ENCODE measurements at regions not wholly inside any gene's neighbourhood (a gene's known extent, or its start where the extent isn't known, plus 50 kb on each side); places are given as distances from the start of the nearest gene placed in this dataset.

DNA sequence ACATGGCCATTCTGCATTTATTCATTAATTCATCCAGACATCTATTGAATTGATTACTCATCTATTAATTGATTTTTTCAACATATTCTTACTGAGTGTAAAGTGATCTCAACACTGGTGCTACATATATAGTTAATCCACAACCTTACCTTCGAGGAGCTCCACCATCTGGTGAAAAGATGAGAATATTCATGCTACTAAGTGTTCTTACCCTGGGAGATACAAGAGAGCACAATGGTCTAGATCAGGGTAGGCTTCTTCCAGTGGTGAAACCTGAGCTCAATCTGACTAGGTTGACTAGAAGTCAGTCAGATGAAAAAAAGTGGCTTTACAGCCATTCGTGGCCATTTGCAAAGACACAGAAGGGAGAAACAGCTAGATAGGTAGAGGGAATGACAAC lies 507.4 kb downstream of the ANKRD7 start:
- Mint-ChIP-seq H3K4me3 (ENCODE audit: low read depth) (no peak overlapping the region), H3K36me3 (ENCODE audit: insufficient read depth) (no peaks in the 10 kb centered on the region), H3K27ac (no peak overlapping the region), H3K4me1 (ENCODE audit: low read depth) (no peaks in the 10 kb centered on the region), H3K27me3 (no peaks in the 10 kb centered on the region), H3K9me3 (ENCODE audit: low read depth) (peaks cover 4% of the 10 kb centered on the region)
- no peak for DNase-seq (ENCODE audit: low spot score, unreplicated experiment)
- TF ChIP-seq, protein P1, sequence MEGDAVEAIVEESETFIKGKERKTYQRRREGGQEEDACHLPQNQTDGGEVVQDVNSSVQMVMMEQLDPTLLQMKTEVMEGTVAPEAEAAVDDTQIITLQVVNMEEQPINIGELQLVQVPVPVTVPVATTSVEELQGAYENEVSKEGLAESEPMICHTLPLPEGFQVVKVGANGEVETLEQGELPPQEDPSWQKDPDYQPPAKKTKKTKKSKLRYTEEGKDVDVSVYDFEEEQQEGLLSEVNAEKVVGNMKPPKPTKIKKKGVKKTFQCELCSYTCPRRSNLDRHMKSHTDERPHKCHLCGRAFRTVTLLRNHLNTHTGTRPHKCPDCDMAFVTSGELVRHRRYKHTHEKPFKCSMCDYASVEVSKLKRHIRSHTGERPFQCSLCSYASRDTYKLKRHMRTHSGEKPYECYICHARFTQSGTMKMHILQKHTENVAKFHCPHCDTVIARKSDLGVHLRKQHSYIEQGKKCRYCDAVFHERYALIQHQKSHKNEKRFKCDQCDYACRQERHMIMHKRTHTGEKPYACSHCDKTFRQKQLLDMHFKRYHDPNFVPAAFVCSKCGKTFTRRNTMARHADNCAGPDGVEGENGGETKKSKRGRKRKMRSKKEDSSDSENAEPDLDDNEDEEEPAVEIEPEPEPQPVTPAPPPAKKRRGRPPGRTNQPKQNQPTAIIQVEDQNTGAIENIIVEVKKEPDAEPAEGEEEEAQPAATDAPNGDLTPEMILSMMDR (IDR thresholded peaks at IDR 0.05; ENCODE audit: unreplicated experiment) = no peak

DNA sequence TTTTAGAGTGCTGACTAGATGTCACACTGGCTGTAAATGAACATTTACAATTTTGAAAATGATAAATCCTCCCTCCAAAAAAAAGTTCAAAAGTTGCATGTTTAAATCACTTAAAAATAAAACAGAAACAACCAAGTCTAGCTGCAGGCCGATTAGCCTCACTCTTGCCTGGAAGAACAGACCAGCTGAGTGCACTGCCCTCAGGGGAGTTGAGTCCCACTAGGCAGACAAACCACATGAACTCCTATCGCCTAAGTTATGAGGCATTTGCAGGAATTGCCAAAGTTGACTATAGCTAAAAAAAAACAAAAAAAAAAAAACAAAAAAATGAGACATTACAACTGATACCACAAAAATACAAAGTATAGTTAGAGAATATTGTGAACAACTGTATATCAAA lies 510.0 kb downstream of the ANKRD7 start:
- Mint-ChIP-seq H3K27me3 (no peaks in the 10 kb centered on the region), H3K9me3 (ENCODE audit: low read depth) (peaks cover 4% of the 10 kb centered on the region)

DNA sequence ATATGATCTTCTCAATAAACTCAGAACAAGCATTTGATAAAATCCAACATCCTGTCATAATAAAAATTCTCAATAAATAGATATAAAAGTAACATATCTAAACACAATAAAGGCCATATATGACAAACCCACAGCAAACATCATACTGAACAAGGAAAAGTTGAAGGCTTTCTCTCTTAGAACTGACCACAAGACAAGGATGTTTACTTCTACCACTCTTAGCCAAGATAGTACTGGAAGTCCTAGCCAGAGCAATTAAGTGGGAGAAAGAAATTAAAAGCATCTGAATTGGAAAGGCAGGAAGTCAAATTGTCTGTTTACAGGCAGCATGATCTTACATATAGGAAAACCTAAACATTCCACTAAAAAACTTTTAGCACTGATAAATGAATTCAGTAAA lies 510.9 kb downstream of the ANKRD7 start:
- TF ChIP-seq, protein P1 (IDR thresholded peaks at IDR 0.05; ENCODE audit: unreplicated experiment) = no peak
- Mint-ChIP-seq H3K4me1 (ENCODE audit: low read depth) (no peaks in the 10 kb centered on the region), H3K9me3 (ENCODE audit: low read depth) (peaks cover 4% of the 10 kb centered on the region)

More for the DNA sequence above, 510.0 kb downstream of the ANKRD7 start:
- no peak for DNase-seq (ENCODE audit: low spot score, unreplicated experiment)
- Mint-ChIP-seq H3K4me3 (ENCODE audit: low read depth) (no peak overlapping the region), H3K36me3 (ENCODE audit: insufficient read depth) (no peaks in the 10 kb centered on the region), H3K27ac (no peak overlapping the region), H3K4me1 (ENCODE audit: low read depth) (no peaks in the 10 kb centered on the region)
- TF ChIP-seq, protein P1 (IDR thresholded peaks at IDR 0.05; ENCODE audit: unreplicated experiment) = no peak

DNA sequence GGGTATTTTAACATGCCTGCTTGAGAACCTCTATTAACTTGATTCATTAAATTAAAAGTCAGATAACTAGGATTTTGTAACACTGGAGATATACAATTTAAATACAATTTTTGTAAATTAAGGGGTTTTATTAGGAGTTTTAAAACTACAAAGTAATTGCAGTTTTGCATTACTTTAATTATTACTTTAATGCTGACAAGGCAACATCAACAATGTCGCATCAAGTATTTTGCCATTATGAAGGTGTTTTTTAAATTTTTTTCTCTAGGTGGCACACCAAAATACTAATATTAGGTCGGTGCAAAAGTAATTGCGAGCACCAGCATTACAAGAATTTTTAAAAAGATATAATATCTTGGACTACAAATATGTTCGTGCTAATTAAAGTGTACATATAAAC lies 513.4 kb downstream of the ANKRD7 start:
- no peaks in the 10 kb centered on the region for H3K36me3 Mint-ChIP-seq (ENCODE audit: insufficient read depth)
- no peak overlapping the region for H3K4me3 Mint-ChIP-seq (ENCODE audit: low read depth)
- TF ChIP-seq, protein P1 (IDR thresholded peaks at IDR 0.05; ENCODE audit: unreplicated experiment) = no peak
- H3K4me1 Mint-ChIP-seq (ENCODE audit: low read depth) = no peaks in the 10 kb centered on the region
- H3K27me3 Mint-ChIP-seq = no peaks in the 10 kb centered on the region
- DNase-seq (ENCODE audit: low spot score, unreplicated experiment) = no peak
- peaks cover 4% of the 10 kb centered on the region for H3K9me3 Mint-ChIP-seq (ENCODE audit: low read depth)
- H3K27ac Mint-ChIP-seq = no peak overlapping the region

More for the DNA sequence above, 510.9 kb downstream of the ANKRD7 start:
- H3K4me3 Mint-ChIP-seq (ENCODE audit: low read depth) = no peak overlapping the region
- no peak for DNase-seq (ENCODE audit: low spot score, unreplicated experiment)
- H3K36me3 Mint-ChIP-seq (ENCODE audit: insufficient read depth) = no peaks in the 10 kb centered on the region
- no peak overlapping the region for H3K27ac Mint-ChIP-seq
- no peaks in the 10 kb centered on the region for H3K27me3 Mint-ChIP-seq

DNA sequence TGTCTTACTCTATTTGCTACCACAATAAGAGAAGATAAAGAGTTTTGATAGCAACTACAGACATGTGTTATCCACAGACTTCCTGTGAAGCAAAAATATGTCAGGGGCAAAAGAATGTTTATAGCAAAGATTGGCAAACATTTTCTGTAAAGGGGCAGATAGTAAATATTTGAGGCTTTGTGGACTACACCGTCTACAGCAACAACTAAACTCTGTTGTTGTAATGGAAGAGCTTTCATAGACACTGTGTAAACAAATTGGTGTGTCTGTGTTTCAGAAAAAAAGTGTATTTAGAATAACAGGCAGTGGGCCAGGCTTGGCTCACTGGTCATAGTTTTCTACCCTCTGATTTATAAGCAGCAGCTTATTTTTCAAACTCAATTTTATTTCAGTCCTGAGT lies 521.4 kb downstream of the ANKRD7 start:
- Mint-ChIP-seq H3K27me3 (no peaks in the 10 kb centered on the region), H3K36me3 (ENCODE audit: insufficient read depth) (no peaks in the 10 kb centered on the region), H3K27ac (no peak overlapping the region), H3K4me1 (ENCODE audit: low read depth) (peaks cover 2% of the 10 kb centered on the region), H3K9me3 (ENCODE audit: low read depth) (no peaks in the 10 kb centered on the region), H3K4me3 (ENCODE audit: low read depth) (no peak overlapping the region)
- TF ChIP-seq, protein P1 (IDR thresholded peaks at IDR 0.05; ENCODE audit: unreplicated experiment) = no peak
- DNase-seq (ENCODE audit: low spot score, unreplicated experiment) = no peak
